ENCODE measurements at regions not wholly inside any gene's neighbourhood (a gene's known extent, or its start where the extent isn't known, plus 50 kb on each side); places are given as distances from the start of the nearest gene placed in this dataset.

DNA sequence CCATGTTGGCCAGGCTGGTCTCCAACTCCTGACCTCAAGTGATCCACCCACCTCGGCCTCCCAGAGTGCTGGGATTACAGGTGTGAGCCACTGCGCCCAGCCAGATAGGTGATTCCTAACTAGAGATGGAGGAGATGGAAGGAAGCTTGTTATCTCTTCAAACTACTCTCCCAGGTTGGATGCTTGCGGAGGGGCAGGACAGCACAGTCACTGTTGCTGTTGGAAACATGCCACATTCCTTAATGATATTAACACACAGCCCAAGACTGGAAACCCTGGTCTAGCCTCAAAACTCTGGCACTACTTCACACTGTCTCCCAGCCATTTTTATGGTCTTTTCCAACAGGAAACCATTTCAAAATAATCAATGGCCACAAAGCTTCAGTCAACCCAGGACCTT, 468.8 kb upstream of the NRP1 start:
- Histone ChIP-seq H3K9ac (ENCODE audit: insufficient read depth, low read length) (no peak overlapping the region), H4K20me1 (ENCODE audit: control insufficient read depth, extremely low read depth, insufficient read depth, low read length) (no peaks in the 10 kb centered on the region), H3K9me3 (ENCODE audit: control insufficient read depth, insufficient read depth, low read depth, low read length) (no peaks in the 10 kb centered on the region), H3K4me1 (ENCODE audit: control insufficient read depth, extremely low read depth, insufficient read depth, low read length) (no peaks in the 10 kb centered on the region), H2AFZ (ENCODE audit: low read length) (no peak overlapping the region), H3K27ac (ENCODE audit: insufficient read depth, low read length) (no peak overlapping the region), H3K27me3 (ENCODE audit: control insufficient read depth, insufficient read depth, low read length) (no peaks in the 10 kb centered on the region), H3K79me2 (ENCODE audit: control insufficient read depth, insufficient read depth, low read length) (no peaks in the 10 kb centered on the region), H3K4me2 (ENCODE audit: extremely low read depth, insufficient read depth, low read length) (no peak overlapping the region), H3K36me3 (ENCODE audit: control insufficient read depth, insufficient read depth, low read length) (no peaks in the 10 kb centered on the region), H3K4me3 (replicated peaks in 1 of 4; ENCODE audit: control extremely low read depth in 1 of 4, insufficient read depth in 1 of 4, low read depth in 3 of 4, low read length in 4 of 4) (no peak overlapping the region)
- TF ChIP-seq, protein P1, sequence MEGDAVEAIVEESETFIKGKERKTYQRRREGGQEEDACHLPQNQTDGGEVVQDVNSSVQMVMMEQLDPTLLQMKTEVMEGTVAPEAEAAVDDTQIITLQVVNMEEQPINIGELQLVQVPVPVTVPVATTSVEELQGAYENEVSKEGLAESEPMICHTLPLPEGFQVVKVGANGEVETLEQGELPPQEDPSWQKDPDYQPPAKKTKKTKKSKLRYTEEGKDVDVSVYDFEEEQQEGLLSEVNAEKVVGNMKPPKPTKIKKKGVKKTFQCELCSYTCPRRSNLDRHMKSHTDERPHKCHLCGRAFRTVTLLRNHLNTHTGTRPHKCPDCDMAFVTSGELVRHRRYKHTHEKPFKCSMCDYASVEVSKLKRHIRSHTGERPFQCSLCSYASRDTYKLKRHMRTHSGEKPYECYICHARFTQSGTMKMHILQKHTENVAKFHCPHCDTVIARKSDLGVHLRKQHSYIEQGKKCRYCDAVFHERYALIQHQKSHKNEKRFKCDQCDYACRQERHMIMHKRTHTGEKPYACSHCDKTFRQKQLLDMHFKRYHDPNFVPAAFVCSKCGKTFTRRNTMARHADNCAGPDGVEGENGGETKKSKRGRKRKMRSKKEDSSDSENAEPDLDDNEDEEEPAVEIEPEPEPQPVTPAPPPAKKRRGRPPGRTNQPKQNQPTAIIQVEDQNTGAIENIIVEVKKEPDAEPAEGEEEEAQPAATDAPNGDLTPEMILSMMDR (conservative IDR thresholded peaks at IDR 0.05 in 1 of 2, IDR thresholded peaks at IDR 0.05 in 1 of 2; ENCODE audit: low read depth in 1 of 2, low read length in 2 of 2) = no peak
- TF ChIP-seq EZH2 (IDR thresholded peaks at IDR 0.05; ENCODE audit: low read length, missing control alignments) = no peak
- DNase-seq (ENCODE audit: low read depth in 2 of 2) = peak; percentile 20 to 86

DNA sequence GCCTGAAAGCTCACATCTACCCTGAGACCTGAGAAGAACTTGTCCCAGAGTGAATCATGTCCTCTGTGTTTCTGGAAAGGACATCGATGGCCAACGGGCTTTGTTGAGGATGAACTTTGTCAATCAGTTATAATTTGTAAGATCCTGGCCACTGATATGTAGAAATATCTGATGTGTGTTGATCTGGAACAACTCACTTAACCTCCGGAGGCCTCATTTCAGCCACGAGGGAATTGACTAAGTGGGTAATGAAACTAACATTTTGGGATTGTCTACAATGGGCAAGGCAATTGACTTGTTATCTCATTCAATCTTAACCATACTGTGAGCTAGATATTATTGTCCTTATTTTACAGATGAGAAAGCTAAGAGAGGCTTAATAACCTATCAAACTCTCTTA, 468.1 kb upstream of the NRP1 start:
- Histone ChIP-seq H3K4me3 (replicated peaks in 1 of 4; ENCODE audit: control extremely low read depth in 1 of 4, insufficient read depth in 1 of 4, low read depth in 3 of 4, low read length in 4 of 4) (no peak overlapping the region), H3K79me2 (ENCODE audit: control insufficient read depth, insufficient read depth, low read length) (no peaks in the 10 kb centered on the region), H3K9me3 (ENCODE audit: control insufficient read depth, insufficient read depth, low read depth, low read length) (no peaks in the 10 kb centered on the region)

DNA sequence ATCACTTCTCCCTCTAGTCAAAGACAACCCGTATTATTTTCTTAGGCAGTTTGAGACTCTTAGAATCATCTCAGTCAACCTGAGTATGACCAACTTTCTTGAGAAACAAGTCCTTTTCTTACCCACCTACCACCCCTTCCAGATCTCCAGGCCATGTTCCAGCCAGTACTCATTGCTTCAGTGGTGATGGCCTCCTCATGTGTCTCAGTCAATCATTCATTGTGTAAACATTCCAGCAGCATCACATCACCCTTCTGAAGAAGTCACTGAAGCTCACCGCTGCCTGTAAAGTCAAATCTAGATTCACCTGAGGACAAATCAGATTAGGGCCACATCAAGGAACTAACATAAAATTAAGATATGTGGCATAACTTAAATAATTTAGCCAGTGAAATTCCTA, 467.2 kb upstream of the NRP1 start:
- no peaks in the 10 kb centered on the region for H4K20me1 ChIP-seq (ENCODE audit: control insufficient read depth, extremely low read depth, insufficient read depth, low read length)
- no peaks in the 10 kb centered on the region for H3K27me3 ChIP-seq (ENCODE audit: control insufficient read depth, insufficient read depth, low read length)
- H3K9me3 ChIP-seq (ENCODE audit: control insufficient read depth, insufficient read depth, low read depth, low read length) = no peaks in the 10 kb centered on the region
- DNase-seq (ENCODE audit: low read depth in 2 of 2) = peak; percentile 5 to 57
- H3K27ac ChIP-seq (ENCODE audit: insufficient read depth, low read length) = no peak overlapping the region
- no peaks in the 10 kb centered on the region for H3K79me2 ChIP-seq (ENCODE audit: control insufficient read depth, insufficient read depth, low read length)
- no peak for TF ChIP-seq EZH2 (IDR thresholded peaks at IDR 0.05; ENCODE audit: low read length, missing control alignments)
- TF ChIP-seq, protein P1 (conservative IDR thresholded peaks at IDR 0.05 in 1 of 2, IDR thresholded peaks at IDR 0.05 in 1 of 2; ENCODE audit: low read depth in 1 of 2, low read length in 2 of 2) = no peak
- H2AFZ ChIP-seq (ENCODE audit: low read length) = no peak overlapping the region
- no peaks in the 10 kb centered on the region for H3K36me3 ChIP-seq (ENCODE audit: control insufficient read depth, insufficient read depth, low read length)
- no peak overlapping the region for H3K9ac ChIP-seq (ENCODE audit: insufficient read depth, low read length)
- no peak overlapping the region for H3K4me2 ChIP-seq (ENCODE audit: extremely low read depth, insufficient read depth, low read length)
- no peaks in the 10 kb centered on the region for H3K4me1 ChIP-seq (ENCODE audit: control insufficient read depth, extremely low read depth, insufficient read depth, low read length)
- no peak overlapping the region for H3K4me3 ChIP-seq (replicated peaks in 1 of 4; ENCODE audit: control extremely low read depth in 1 of 4, insufficient read depth in 1 of 4, low read depth in 3 of 4, low read length in 4 of 4)

More for the DNA sequence above, 468.1 kb upstream of the NRP1 start:
- Histone ChIP-seq H3K27ac (ENCODE audit: insufficient read depth, low read length) (no peak overlapping the region), H4K20me1 (ENCODE audit: control insufficient read depth, extremely low read depth, insufficient read depth, low read length) (no peaks in the 10 kb centered on the region), H2AFZ (ENCODE audit: low read length) (no peak overlapping the region), H3K4me1 (ENCODE audit: control insufficient read depth, extremely low read depth, insufficient read depth, low read length) (no peaks in the 10 kb centered on the region), H3K4me2 (ENCODE audit: extremely low read depth, insufficient read depth, low read length) (no peak overlapping the region), H3K36me3 (ENCODE audit: control insufficient read depth, insufficient read depth, low read length) (no peaks in the 10 kb centered on the region), H3K9ac (ENCODE audit: insufficient read depth, low read length) (no peak overlapping the region), H3K27me3 (ENCODE audit: control insufficient read depth, insufficient read depth, low read length) (no peaks in the 10 kb centered on the region)
- DNase-seq (ENCODE audit: low read depth in 2 of 2) = no peak
- TF ChIP-seq, protein P1 (conservative IDR thresholded peaks at IDR 0.05 in 1 of 2, IDR thresholded peaks at IDR 0.05 in 1 of 2; ENCODE audit: low read depth in 1 of 2, low read length in 2 of 2) = no peak
- TF ChIP-seq EZH2 (IDR thresholded peaks at IDR 0.05; ENCODE audit: low read length, missing control alignments) = no peak
